ENCODE measurements at regions not wholly inside any gene's neighbourhood (a gene's known extent, or its start where the extent isn't known, plus 50 kb on each side); places are given as distances from the start of the nearest gene placed in this dataset.
"Not testable (repeated sequence)": the region's sequence is repeated elsewhere in the genome, so short reads cannot be mapped to it uniquely, and the experiment has no call there.

DNA sequence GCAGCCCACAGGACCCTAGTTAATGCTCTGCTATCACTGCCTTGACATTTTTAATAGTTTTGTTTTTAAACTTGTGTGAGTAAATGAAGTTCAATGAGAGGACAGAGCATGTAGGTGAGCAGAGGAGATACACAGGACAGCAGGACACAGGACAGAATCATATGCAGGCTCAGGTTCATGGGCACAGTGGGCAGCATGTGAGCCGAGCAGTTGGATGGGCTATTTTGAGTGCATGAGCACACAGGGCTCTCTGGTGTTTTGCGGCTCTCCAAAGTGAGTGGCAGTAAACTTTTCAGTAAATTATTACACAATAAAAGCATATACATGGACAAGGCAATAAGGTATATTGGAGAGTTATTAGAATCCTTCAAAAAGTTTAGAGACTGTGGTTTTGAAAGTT, 189.7 kb upstream of the OR4E1 start:
- ATAC-seq, result no peak
- Histone ChIP-seq H3K4me1 (no peaks in the 10 kb centered on the region), H3K27ac (no peak overlapping the region), H3K36me3 (no peaks in the 10 kb centered on the region), H3K4me3 (no peak overlapping the region), H3K9me3 (no peaks in the 10 kb centered on the region), H3K27me3 (ENCODE audit: low read depth) (no peaks in the 10 kb centered on the region)
- intact Hi-C loops (cut with DNase I), result no loop called here
- no peak for DNase-seq
- TF ChIP-seq, protein P1, sequence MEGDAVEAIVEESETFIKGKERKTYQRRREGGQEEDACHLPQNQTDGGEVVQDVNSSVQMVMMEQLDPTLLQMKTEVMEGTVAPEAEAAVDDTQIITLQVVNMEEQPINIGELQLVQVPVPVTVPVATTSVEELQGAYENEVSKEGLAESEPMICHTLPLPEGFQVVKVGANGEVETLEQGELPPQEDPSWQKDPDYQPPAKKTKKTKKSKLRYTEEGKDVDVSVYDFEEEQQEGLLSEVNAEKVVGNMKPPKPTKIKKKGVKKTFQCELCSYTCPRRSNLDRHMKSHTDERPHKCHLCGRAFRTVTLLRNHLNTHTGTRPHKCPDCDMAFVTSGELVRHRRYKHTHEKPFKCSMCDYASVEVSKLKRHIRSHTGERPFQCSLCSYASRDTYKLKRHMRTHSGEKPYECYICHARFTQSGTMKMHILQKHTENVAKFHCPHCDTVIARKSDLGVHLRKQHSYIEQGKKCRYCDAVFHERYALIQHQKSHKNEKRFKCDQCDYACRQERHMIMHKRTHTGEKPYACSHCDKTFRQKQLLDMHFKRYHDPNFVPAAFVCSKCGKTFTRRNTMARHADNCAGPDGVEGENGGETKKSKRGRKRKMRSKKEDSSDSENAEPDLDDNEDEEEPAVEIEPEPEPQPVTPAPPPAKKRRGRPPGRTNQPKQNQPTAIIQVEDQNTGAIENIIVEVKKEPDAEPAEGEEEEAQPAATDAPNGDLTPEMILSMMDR (IDR thresholded peaks at IDR 0.05), result no peak

DNA sequence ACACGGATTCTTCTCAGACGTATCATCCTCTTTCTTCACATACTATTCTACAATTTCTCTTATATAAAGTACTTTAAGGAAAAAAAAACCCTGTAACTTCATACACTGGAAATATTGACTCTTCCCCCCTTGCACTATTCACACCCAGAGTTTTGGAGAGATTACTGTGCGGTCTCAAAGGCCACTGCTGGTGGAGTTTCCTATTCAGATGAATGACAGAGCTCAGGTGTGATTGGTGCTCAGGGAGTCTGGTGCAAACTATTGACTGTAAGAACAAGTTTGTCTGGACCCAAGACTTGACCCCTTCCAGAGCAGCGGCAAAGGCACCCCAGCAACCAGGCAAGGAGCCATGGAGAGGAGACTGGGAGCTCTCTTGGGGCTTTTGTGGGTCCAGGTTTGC, 187.5 kb upstream of the OR4E1 start:
- Histone ChIP-seq H3K27me3 (ENCODE audit: low read depth) (no peaks in the 10 kb centered on the region), H3K9me3 (no peaks in the 10 kb centered on the region), H3K4me1 (no peaks in the 10 kb centered on the region), H3K27ac (no peak overlapping the region), H3K4me3 (no peak overlapping the region), H3K36me3 (no peaks in the 10 kb centered on the region)
- TF ChIP-seq, protein P1 (IDR thresholded peaks at IDR 0.05), result no peak
- ATAC-seq (no peak), DNase-seq (no peak)
- intact Hi-C loops (cut with DNase I), result no loop called here

DNA sequence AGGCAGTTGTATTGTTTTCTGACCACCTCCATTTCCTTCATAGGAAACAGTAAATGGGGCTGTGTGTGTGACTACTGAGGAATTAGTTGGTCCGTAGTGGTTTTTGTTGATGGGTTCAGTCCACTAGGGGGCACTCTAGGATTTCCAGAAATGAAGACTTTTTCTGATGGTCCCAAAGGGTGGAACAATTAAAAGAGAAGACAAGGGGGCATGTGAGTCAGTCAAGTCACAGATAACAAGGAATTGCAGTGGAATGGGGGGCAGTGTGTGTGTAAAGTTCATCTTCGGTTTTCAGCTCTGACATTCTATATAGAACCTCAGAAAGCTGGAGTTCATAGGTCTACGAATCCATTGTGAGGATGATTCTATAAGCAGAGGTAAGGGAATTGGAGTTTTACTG, 186.6 kb upstream of the OR4E1 start:
- Histone ChIP-seq H3K27ac (no peak overlapping the region), H3K9me3 (no peaks in the 10 kb centered on the region), H3K36me3 (no peaks in the 10 kb centered on the region), H3K4me3 (no peak overlapping the region), H3K27me3 (ENCODE audit: low read depth) (no peaks in the 10 kb centered on the region), H3K4me1 (no peaks in the 10 kb centered on the region)
- TF ChIP-seq, protein P1 (IDR thresholded peaks at IDR 0.05), result peak; percentile 28
- ATAC-seq (no peak), DNase-seq (no peak)
- intact Hi-C loops (cut with DNase I), result no loop called here

DNA sequence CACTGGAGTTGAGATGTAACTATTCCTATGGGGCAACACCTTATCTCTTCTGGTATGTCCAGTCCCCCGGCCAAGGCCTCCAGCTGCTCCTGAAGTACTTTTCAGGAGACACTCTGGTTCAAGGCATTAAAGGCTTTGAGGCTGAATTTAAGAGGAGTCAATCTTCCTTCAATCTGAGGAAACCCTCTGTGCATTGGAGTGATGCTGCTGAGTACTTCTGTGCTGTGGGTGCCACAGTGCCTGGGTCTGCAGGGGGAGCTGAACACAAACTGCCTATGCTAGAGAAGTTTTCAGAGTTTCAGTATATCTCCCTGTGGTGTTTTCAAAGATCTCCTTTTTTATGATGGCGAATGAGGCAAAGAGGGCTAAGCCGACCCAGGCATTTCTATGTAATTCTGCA, 179.2 kb upstream of the OR4E1 start:
- intact Hi-C loops (cut with DNase I), result no loop called here
- DNase-seq, result no peak
- Histone ChIP-seq H3K9me3 (no peaks in the 10 kb centered on the region), H3K4me1 (no peaks in the 10 kb centered on the region), H3K36me3 (no peaks in the 10 kb centered on the region), H3K27me3 (ENCODE audit: low read depth) (no peaks in the 10 kb centered on the region), H3K4me3 (no peak overlapping the region), H3K27ac (no peak overlapping the region)
- TF ChIP-seq, protein P1 (IDR thresholded peaks at IDR 0.05), result no peak
- no peak for ATAC-seq

DNA sequence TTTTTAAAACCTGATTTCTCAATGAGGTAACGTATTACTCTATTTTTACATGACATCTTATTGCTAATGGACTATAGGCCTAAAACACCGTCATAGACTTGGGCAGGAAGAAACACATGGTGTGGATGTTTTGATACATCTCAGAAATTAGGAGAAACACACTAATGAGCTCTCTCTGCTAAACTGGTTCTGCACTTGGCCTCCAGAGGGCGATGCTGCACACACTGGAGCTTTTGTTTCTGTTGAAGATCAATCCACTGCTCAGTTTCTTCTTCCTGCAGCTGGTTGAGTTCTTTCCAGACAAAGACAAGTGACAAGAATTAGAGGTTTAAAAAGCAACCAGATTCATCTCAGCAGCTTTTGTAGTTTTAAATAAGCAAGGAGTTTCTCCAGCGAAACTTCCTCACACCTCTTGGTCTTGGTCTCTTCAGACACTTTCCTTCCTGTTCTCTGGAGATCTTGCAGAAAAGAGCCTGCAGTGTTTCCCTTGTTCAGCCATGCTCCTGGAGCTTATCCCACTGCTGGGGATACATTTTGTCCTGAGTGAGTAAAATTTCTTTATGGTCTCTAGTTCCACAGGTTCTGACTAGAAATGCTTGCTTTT, 178.5 kb upstream of the OR4E1 start:
- intact Hi-C loops (cut with DNase I), result no loop called here
- H3K36me3 ChIP-seq, result no peaks in the 10 kb centered on the region
- TF ChIP-seq, protein P1 (IDR thresholded peaks at IDR 0.05), result peak; percentile 74
- no peak overlapping the region for H3K27ac ChIP-seq
- no peaks in the 10 kb centered on the region for H3K27me3 ChIP-seq (ENCODE audit: low read depth)
- DNase-seq (no peak), ATAC-seq (peak; percentile 60 to 64)
- H3K4me1 ChIP-seq, result no peaks in the 10 kb centered on the region
- peak overlapping the region; percentile 20 for H3K4me3 ChIP-seq
- H3K9me3 ChIP-seq, result no peaks in the 10 kb centered on the region

DNA sequence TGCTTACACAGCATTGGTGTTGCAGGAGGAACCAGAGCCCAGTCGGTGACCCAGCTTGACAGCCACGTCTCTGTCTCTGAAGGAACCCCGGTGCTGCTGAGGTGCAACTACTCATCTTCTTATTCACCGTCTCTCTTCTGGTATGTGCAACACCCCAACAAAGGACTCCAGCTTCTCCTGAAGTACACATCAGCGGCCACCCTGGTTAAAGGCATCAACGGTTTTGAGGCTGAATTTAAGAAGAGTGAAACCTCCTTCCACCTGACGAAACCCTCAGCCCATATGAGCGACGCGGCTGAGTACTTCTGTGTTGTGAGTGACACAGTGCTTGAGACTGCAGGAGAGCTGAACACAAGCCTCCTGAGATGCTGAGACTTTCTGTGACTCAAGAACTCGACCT, 173.3 kb upstream of the OR4E1 start:
- ATAC-seq; H3K27ac ChIP-seq; DNase-seq; H3K36me3 ChIP-seq; H3K27me3 ChIP-seq (ENCODE audit: low read depth); H3K4me3 ChIP-seq; H3K9me3 ChIP-seq; H3K4me1 ChIP-seq; intact Hi-C loops (cut with DNase I): not testable (repeated sequence)
